Activated T-cell treated with anti-CD3 and anti-CD28 coated beads, Interleukin-2, amount 50 U/mL, for 72 hours (primary cell): ENCODE measurements at regions not wholly inside any gene's neighbourhood (a gene's known extent, or its start where the extent isn't known, plus 50 kb on each side); places are given as distances from the start of the nearest gene placed in this dataset.
"Not testable (repeated sequence)": the region's sequence is repeated elsewhere in the genome, so short reads cannot be mapped to it uniquely, and the experiment has no call there.

Experiments
- ATAC-seq, 2 donors: fragments of 150-1000 bp; cut with Tn5 transposase; replicated peaks in 1 of 2; 2 replicates each; pipeline ENCODE4 v1.10.0; 2021; ENCODE audit warnings: moderate library complexity in 2 of 2, mild to moderate bottlenecking in 1 of 2
- DNase-seq, 2 donors: peaks; one replicate each; pipeline ENCODE4 v3.0.0; 2021 to 2022; ENCODE audit warnings: mixed read lengths in 1 of 2
- H3K27ac Mint-ChIP-seq: one replicate; pipeline ENCODE4 v1.8.0; 2022; ENCODE audit warnings: mild to moderate bottlenecking, moderate library complexity, mixed read lengths
- H3K27me3 Mint-ChIP-seq: one replicate; pipeline ENCODE4 v1.8.0; 2022; ENCODE audit warnings: low read depth, mixed read lengths
- H3K36me3 Mint-ChIP-seq, 2 donors: one replicate each; pipeline ENCODE4 v1.8.0; 2022; ENCODE audit warnings: mixed read lengths in 2 of 2, mild to moderate bottlenecking in 1 of 2; ENCODE audit not compliant: insufficient read depth in 2 of 2
- H3K4me1 Mint-ChIP-seq: one replicate; pipeline ENCODE4 v1.8.0; 2022; ENCODE audit warnings: low read depth, mixed read lengths
- H3K4me3 Mint-ChIP-seq, 2 donors: one replicate each; pipeline ENCODE4 v1.8.0; 2022; ENCODE audit warnings: mild to moderate bottlenecking in 2 of 2, mixed read lengths in 2 of 2, moderate library complexity in 2 of 2
- H3K9me3 Mint-ChIP-seq, 2 donors: one replicate each; pipeline ENCODE4 v1.8.0; 2022; ENCODE audit warnings: mixed read lengths in 2 of 2

GRCh38 chrX:106220177-106220576 lies 52.1 kb downstream of the PWWP3B start:
- no peak for ATAC-seq
- H3K36me3 Mint-ChIP-seq = no peaks in the 10 kb centered on the region
- H3K9me3 Mint-ChIP-seq = no peaks in the 10 kb centered on the region
- peaks cover 10% of the 10 kb centered on the region for H3K27me3 Mint-ChIP-seq
- H3K27ac Mint-ChIP-seq = no peak overlapping the region
- DNase-seq = no peak
- no peak overlapping the region for H3K4me3 Mint-ChIP-seq
- no peaks in the 10 kb centered on the region for H3K4me1 Mint-ChIP-seq

GRCh38 chrX:106243376-106243775 lies 75.3 kb downstream of the PWWP3B start:
- no peak for ATAC-seq

GRCh38 chrX:106246511-106246910 lies 78.4 kb downstream of the PWWP3B start:
- Mint-ChIP-seq H3K9me3 (no peaks in the 10 kb centered on the region), H3K4me1 (no peaks in the 10 kb centered on the region), H3K27me3 (peaks cover 20% of the 10 kb centered on the region), H3K27ac (no peak overlapping the region), H3K36me3 (no peaks in the 10 kb centered on the region), H3K4me3 (no peak overlapping the region)
- DNase-seq = no peak
- no peak for ATAC-seq

More at GRCh38 chrX:106243376-106243775, 75.3 kb downstream of the PWWP3B start:
- Mint-ChIP-seq H3K27me3 (peaks cover 6% of the 10 kb centered on the region), H3K9me3 (no peaks in the 10 kb centered on the region), H3K36me3 (no peaks in the 10 kb centered on the region), H3K27ac (no peak overlapping the region), H3K4me1 (no peaks in the 10 kb centered on the region), H3K4me3 (no peak overlapping the region)
- DNase-seq = no peak

- no peaks in the 10 kb centered on the region for H3K36me3 Mint-ChIP-seq
- no peaks in the 10 kb centered on the region for H3K4me1 Mint-ChIP-seq
- no peak overlapping the region for H3K27ac Mint-ChIP-seq
- ATAC-seq = no peak
- H3K9me3 Mint-ChIP-seq = no peaks in the 10 kb centered on the region
- H3K27me3 Mint-ChIP-seq = peaks cover 20% of the 10 kb centered on the region
- no peak overlapping the region for H3K4me3 Mint-ChIP-seq
- no peak for DNase-seq
Observed at GRCh38 chrX:106247162-106247561, 79.1 kb downstream of the PWWP3B start.

- H3K27ac Mint-ChIP-seq = no peak overlapping the region
Observed at GRCh38 chrX:106249706-106250379, 81.7 kb downstream of the PWWP3B start.

GRCh38 chrX:106263817-106264216 lies 95.7 kb downstream of the PWWP3B start:
- H3K9me3 Mint-ChIP-seq = peaks cover 0 to 2% of the 10 kb centered on the region in 2 donors
- H3K27ac Mint-ChIP-seq = no peak overlapping the region
- H3K36me3 Mint-ChIP-seq = no peaks in the 10 kb centered on the region
- DNase-seq = no peak
- peaks cover 24% of the 10 kb centered on the region for H3K27me3 Mint-ChIP-seq
- no peak overlapping the region for H3K4me3 Mint-ChIP-seq
- no peaks in the 10 kb centered on the region for H3K4me1 Mint-ChIP-seq
- no peak for ATAC-seq

More at GRCh38 chrX:106249706-106250379, 81.7 kb downstream of the PWWP3B start:
- Mint-ChIP-seq H3K9me3 (no peaks in the 10 kb centered on the region), H3K4me3 (no peak overlapping the region), H3K4me1 (no peaks in the 10 kb centered on the region), H3K36me3 (no peaks in the 10 kb centered on the region), H3K27me3 (peaks cover 13% of the 10 kb centered on the region)
- DNase-seq = no peak
- ATAC-seq = no peak

GRCh38 chrX:106273947-106274587 lies 106.0 kb downstream of the PWWP3B start:
- H3K36me3 Mint-ChIP-seq, DNase-seq, H3K27me3 Mint-ChIP-seq, H3K27ac Mint-ChIP-seq, H3K9me3 Mint-ChIP-seq, ATAC-seq, H3K4me3 Mint-ChIP-seq, H3K4me1 Mint-ChIP-seq: not testable (repeated sequence)

GRCh38 chrX:106275172-106275571 lies 107.1 kb downstream of the PWWP3B start:
- not testable (repeated sequence) for H3K9me3 Mint-ChIP-seq, H3K36me3 Mint-ChIP-seq, ATAC-seq, H3K27me3 Mint-ChIP-seq, DNase-seq, H3K4me3 Mint-ChIP-seq, H3K27ac Mint-ChIP-seq, H3K4me1 Mint-ChIP-seq

- H3K4me3 Mint-ChIP-seq = no peak overlapping the region
- H3K27me3 Mint-ChIP-seq = peaks cover 1% of the 10 kb centered on the region
- H3K36me3 Mint-ChIP-seq = no peaks in the 10 kb centered on the region
- DNase-seq (no peak), ATAC-seq (no peak)
- no peaks in the 10 kb centered on the region for H3K4me1 Mint-ChIP-seq
- no peak overlapping the region for H3K27ac Mint-ChIP-seq
- peaks cover 0 to 2% of the 10 kb centered on the region in 2 donors for H3K9me3 Mint-ChIP-seq
Observed at GRCh38 chrX:106278951-106279350, 110.8 kb downstream of the PWWP3B start.

- H3K27me3 Mint-ChIP-seq = peaks cover 10% of the 10 kb centered on the region
- no peaks in the 10 kb centered on the region for H3K4me1 Mint-ChIP-seq
- H3K4me3 Mint-ChIP-seq = no peak overlapping the region
- no peak for ATAC-seq
- no peak for DNase-seq
- H3K36me3 Mint-ChIP-seq = no peaks in the 10 kb centered on the region
- H3K9me3 Mint-ChIP-seq = peaks cover 0 to 3% of the 10 kb centered on the region in 2 donors
- H3K27ac Mint-ChIP-seq = no peak overlapping the region
Observed at GRCh38 chrX:106281383-106281782, 113.3 kb downstream of the PWWP3B start.

GRCh38 chrX:106283841-106284240 lies 115.7 kb downstream of the PWWP3B start:
- no peaks in the 10 kb centered on the region for H3K4me1 Mint-ChIP-seq
- H3K36me3 Mint-ChIP-seq = no peaks in the 10 kb centered on the region
- ATAC-seq = no peak
- no peak overlapping the region for H3K4me3 Mint-ChIP-seq
- no peak overlapping the region for H3K27ac Mint-ChIP-seq
- no peak for DNase-seq
- H3K27me3 Mint-ChIP-seq = peaks cover 10% of the 10 kb centered on the region
- peaks cover 0 to 3% of the 10 kb centered on the region in 2 donors for H3K9me3 Mint-ChIP-seq

GRCh38 chrX:106284431-106285025 lies 116.4 kb downstream of the PWWP3B start:
- ATAC-seq (no peak), DNase-seq (no peak)
- Mint-ChIP-seq H3K9me3 (peaks cover 0 to 3% of the 10 kb centered on the region in 2 donors), H3K27ac (no peak overlapping the region), H3K4me1 (no peaks in the 10 kb centered on the region), H3K27me3 (peaks cover 10% of the 10 kb centered on the region), H3K4me3 (no peak overlapping the region), H3K36me3 (no peaks in the 10 kb centered on the region)

- no peak for DNase-seq
- no peak overlapping the region for H3K4me3 Mint-ChIP-seq
- no peaks in the 10 kb centered on the region for H3K4me1 Mint-ChIP-seq
- H3K27me3 Mint-ChIP-seq = peaks cover 10% of the 10 kb centered on the region
- H3K27ac Mint-ChIP-seq = no peak overlapping the region
- H3K9me3 Mint-ChIP-seq = peaks cover 0 to 3% of the 10 kb centered on the region in 2 donors
- no peak for ATAC-seq
- no peaks in the 10 kb centered on the region for H3K36me3 Mint-ChIP-seq
Observed at GRCh38 chrX:106286053-106286650, 118.0 kb downstream of the PWWP3B start.
